ENCODE measurements at regions not wholly inside any gene's neighbourhood (a gene's known extent, or its start where the extent isn't known, plus 50 kb on each side); places are given as distances from the start of the nearest gene placed in this dataset.

- no peak for DNase-seq (ENCODE audit: low spot score)
- ChIA-PET POLR2A (no interaction called here), CTCF (interaction anchor here (1.2 kb wide), 1 partner anchor 84 kb away, joined by 3 read pairs; no protein-coding TSS in a partner anchor)
- H3K9me3 Mint-ChIP-seq: no peaks in the 10 kb centered on the region
- TF ChIP-seq ZNF138 (CRISPR knock-in tag; conservative IDR thresholded peaks at IDR 0.05): no peak
- TF ChIP-seq HMGA2 (CRISPR knock-in tag; IDR thresholded peaks at IDR 0.05): no peak
- TF ChIP-seq MLX (CRISPR knock-in tag; IDR thresholded peaks at IDR 0.05): no peak
- no peak for TF ChIP-seq CREB1 (CRISPR knock-in tag; IDR thresholded peaks at IDR 0.05)
- TF ChIP-seq SOX15 (CRISPR knock-in tag; IDR thresholded peaks at IDR 0.05): no peak
- TF ChIP-seq TCF7 (CRISPR knock-in tag; IDR thresholded peaks at IDR 0.05; ENCODE audit: low read depth): no peak
- no peak for TF ChIP-seq EMX1 (CRISPR knock-in tag; IDR thresholded peaks at IDR 0.05)
- no peak overlapping the region for H3K27ac Mint-ChIP-seq
- no peak for ATAC-seq
- H3K4me1 Mint-ChIP-seq: peaks cover 5% of the 10 kb centered on the region
- H3K27me3 Mint-ChIP-seq (ENCODE audit: low read depth): peaks cover 41% of the 10 kb centered on the region
- H3K36me3 Mint-ChIP-seq: no peaks in the 10 kb centered on the region
- H3K4me3 Mint-ChIP-seq: no peak overlapping the region
These were observed 255.5 kb upstream of the RPL38 start for GRCh38 chr17:73947966-73948355.

- H3K27me3 Mint-ChIP-seq (ENCODE audit: low read depth): peaks cover 41% of the 10 kb centered on the region
- H3K9me3 Mint-ChIP-seq: no peaks in the 10 kb centered on the region
- ChIA-PET POLR2A (interaction anchor here (0.5 kb wide), 1 partner anchor 226 kb away, joined by 3 read pairs; no protein-coding TSS in a partner anchor), CTCF (interaction anchor here (0.7 to 2.9 kb wide), 10 partner anchors 10 to 303 kb away, joined by 3 to 14 read pairs (median 4); no protein-coding TSS in a partner anchor)
- no peak for TF ChIP-seq ESRRA (CRISPR knock-in tag; IDR thresholded peaks at IDR 0.05; ENCODE audit: borderline replicate concordance)
- no peak for TF ChIP-seq ZNF232 (CRISPR knock-in tag; IDR thresholded peaks at IDR 0.05)
- TF ChIP-seq ZNF512 (CRISPR knock-in tag; IDR thresholded peaks at IDR 0.05; ENCODE audit: borderline replicate concordance): no peak
- TF ChIP-seq TEAD1 (CRISPR knock-in tag; IDR thresholded peaks at IDR 0.05): no peak
- no peak for TF ChIP-seq FOXJ3 (CRISPR knock-in tag; IDR thresholded peaks at IDR 0.05; ENCODE audit: borderline replicate concordance)
- no peak for TF ChIP-seq PREB (CRISPR knock-in tag; IDR thresholded peaks at IDR 0.05; ENCODE audit: borderline replicate concordance)
- TF ChIP-seq NFYB (CRISPR knock-in tag; conservative IDR thresholded peaks at IDR 0.05; ENCODE audit: low read depth): no peak
- no peak for TF ChIP-seq NFATC4 (CRISPR knock-in tag; IDR thresholded peaks at IDR 0.05)
- no peak for TF ChIP-seq JUN (CRISPR knock-in tag; IDR thresholded peaks at IDR 0.05)
- TF ChIP-seq SOX15 (CRISPR knock-in tag; IDR thresholded peaks at IDR 0.05): no peak
- TF ChIP-seq ZNF121 (CRISPR knock-in tag; IDR thresholded peaks at IDR 0.05): no peak
- TF ChIP-seq SMAD4 (CRISPR knock-in tag; IDR thresholded peaks at IDR 0.05): no peak
- no peak for TF ChIP-seq NFE2L1 (CRISPR knock-in tag; IDR thresholded peaks at IDR 0.05)
- no peak for TF ChIP-seq ARID4B (CRISPR knock-in tag; IDR thresholded peaks at IDR 0.05; ENCODE audit: borderline replicate concordance)
- TF ChIP-seq NR1H2 (CRISPR knock-in tag; IDR thresholded peaks at IDR 0.05): no peak
- no peak for TF ChIP-seq SMAD3 (CRISPR knock-in tag; IDR thresholded peaks at IDR 0.05; ENCODE audit: borderline replicate concordance)
- TF ChIP-seq ETV6 (CRISPR knock-in tag; IDR thresholded peaks at IDR 0.05): no peak
- DNase-seq (ENCODE audit: low spot score) (no peak), ATAC-seq (no peak)
- no peak overlapping the region for H3K27ac Mint-ChIP-seq
- H3K36me3 Mint-ChIP-seq: no peaks in the 10 kb centered on the region
- peaks cover 5% of the 10 kb centered on the region for H3K4me1 Mint-ChIP-seq
- H3K4me3 Mint-ChIP-seq: no peak overlapping the region
These were observed 253.4 kb upstream of the RPL38 start for GRCh38 chr17:73949903-73950592.
